Liver (tissue), 3 donors: ENCODE measurements at regions not wholly inside any gene's neighbourhood (a gene's known extent, or its start where the extent isn't known, plus 50 kb on each side); places are given as distances from the start of the nearest gene placed in this dataset.

ENCODE experiments used
- CTCF ChIP-seq: fragments of 150-350 bp; IDR thresholded peaks from 2 replicates; pipeline ENCODE4 v1.5.1; 2017; ENCODE audit warnings: improper control_type of control experiment, low read depth, low read length; ENCODE audit not compliant: missing input control
- MAX ChIP-seq: IDR thresholded peaks from 2 replicates; pipeline ENCODE4 v1.6.1; 2016; ENCODE audit warnings: antibody characterized with exemption
- REST ChIP-seq: IDR thresholded peaks from 2 replicates; pipeline ENCODE4 v1.6.1; 2016; ENCODE audit warnings: antibody characterized with exemption, mild to moderate bottlenecking
- RXRA ChIP-seq, 2 donors: IDR thresholded peaks; 2 replicates each; pipeline ENCODE4 v1.6.1; 2017 to 2018; ENCODE audit warnings: antibody characterized with exemption in 2 of 2, mild to moderate bottlenecking in 1 of 2
- TAF1 ChIP-seq: conservative IDR thresholded peaks from 2 replicates; pipeline ENCODE4 v1.6.1; 2016; ENCODE audit warnings: antibody characterized with exemption, mild to moderate bottlenecking
- donor health status: healthy.
- donor health status: healthy.

- TF ChIP-seq MAX (no peak), RXRA (IDR thresholded peaks at IDR 0.05) (no peak), TAF1 (no peak), CTCF (no peak), REST (no peak)
Observed at GRCh38 chr5:110053824-110054223, 364.1 kb downstream of the MAN2A1 start.
